ENCODE measurements at regions not wholly inside any gene's neighbourhood (a gene's known extent, or its start where the extent isn't known, plus 50 kb on each side); places are given as distances from the start of the nearest gene placed in this dataset.

- TF ChIP-seq ZNF560 (tag by site-specific recombination; IDR thresholded peaks at IDR 0.05; ENCODE audit: borderline replicate concordance), result no peak
- TF ChIP-seq ELK4 (IDR thresholded peaks at IDR 0.05; ENCODE audit: borderline replicate concordance, low read depth, low read length), result no peak
- TF ChIP-seq ZNF23 (tag by site-specific recombination; IDR thresholded peaks at IDR 0.05; ENCODE audit: borderline replicate concordance), result no peak
- TF ChIP-seq ZNF274 (IDR thresholded peaks at IDR 0.05; ENCODE audit: low read length), result no peak
- no peak for TF ChIP-seq ZNF274 (tag by site-specific recombination; IDR thresholded peaks at IDR 0.05; ENCODE audit: borderline replicate concordance)
- TF ChIP-seq HOXC10 (CRISPR knock-in tag; IDR thresholded peaks at IDR 0.05), result no peak
Measured at GRCh38 chr1:229879746-229880145, 187.3 kb upstream of the GALNT2 start (continued).

- CTCF ChIA-PET, result interaction anchor here (1.0 to 2.9 kb wide), 2 partner anchors 9 to 31 kb away, joined by 3 to 16 read pairs; no protein-coding TSS in a partner anchor
- POLR2A ChIA-PET, result interaction anchor here (0.8 kb wide), 1 partner anchor 11 kb away, joined by 3 read pairs; no protein-coding TSS in a partner anchor
- Histone ChIP-seq H3K36me3 (ENCODE audit: control insufficient read depth in 2 of 2, insufficient read depth in 1 of 2, low read length in 2 of 2) (no peaks in the 10 kb centered on the region), H3K27ac (ENCODE audit: extremely low read depth, low read depth, low read length) (no peak overlapping the region), H3K9me3 (ENCODE audit: control insufficient read depth, insufficient read depth, low read depth, low read length) (no peaks in the 10 kb centered on the region), H3K4me1 (ENCODE audit: control insufficient read depth, insufficient read depth, low read length) (no peaks in the 10 kb centered on the region), H3K4me3 (ENCODE audit: low read depth, low read length) (no peak overlapping the region)
- TF ChIP-seq ZNF311 (tag by site-specific recombination; IDR thresholded peaks at IDR 0.05; ENCODE audit: borderline replicate concordance), result no peak
- no peak for TF ChIP-seq ZNF785 (tag by site-specific recombination; IDR thresholded peaks at IDR 0.05)
- no peak for TF ChIP-seq ZNF24 (tag by site-specific recombination; IDR thresholded peaks at IDR 0.05)
- no peak for TF ChIP-seq ZNF514 (tag by site-specific recombination; IDR thresholded peaks at IDR 0.05)
- TF ChIP-seq ZNF560 (tag by site-specific recombination; IDR thresholded peaks at IDR 0.05; ENCODE audit: borderline replicate concordance), result no peak
- TF ChIP-seq ZNF501 (tag by site-specific recombination; IDR thresholded peaks at IDR 0.05), result no peak
- TF ChIP-seq ZFP3 (tag by site-specific recombination; IDR thresholded peaks at IDR 0.05; ENCODE audit: low read depth), result no peak
Measured at GRCh38 chr1:229880271-229881170, 186.5 kb upstream of the GALNT2 start.

GRCh38 chr1:229882621-229883020 is 184.4 kb upstream of the GALNT2 start:
- Histone ChIP-seq H3K9me3 (ENCODE audit: control insufficient read depth, insufficient read depth, low read depth, low read length) (no peaks in the 10 kb centered on the region), H3K4me1 (ENCODE audit: control insufficient read depth, insufficient read depth, low read length) (no peaks in the 10 kb centered on the region), H3K4me3 (ENCODE audit: low read depth, low read length) (no peak overlapping the region), H3K27ac (ENCODE audit: extremely low read depth, low read depth, low read length) (no peak overlapping the region), H3K36me3 (ENCODE audit: control insufficient read depth in 2 of 2, insufficient read depth in 1 of 2, low read length in 2 of 2) (no peaks in the 10 kb centered on the region)
- ChIA-PET POLR2A (no interaction called here), CTCF (interaction anchor here (0.6 to 1.7 kb wide), 4 partner anchors 11 to 113 kb away, joined by 3 to 5 read pairs (median 4); no protein-coding TSS in a partner anchor)
- TF ChIP-seq OSR2 (tag by site-specific recombination; IDR thresholded peaks at IDR 0.05) (no peak), KLF8 (tag by site-specific recombination; IDR thresholded peaks at IDR 0.05) (no peak), ZNF518A (tag by site-specific recombination; conservative IDR thresholded peaks at IDR 0.05; ENCODE audit: low read depth) (no peak), KLF17 (tag by site-specific recombination; IDR thresholded peaks at IDR 0.05) (no peak), ZNF146 (tag by site-specific recombination; IDR thresholded peaks at IDR 0.05) (no peak), TRIM28 (IDR thresholded peaks at IDR 0.05; ENCODE audit: borderline replicate concordance, low read length) (no peak), ZNF76 (tag by site-specific recombination; IDR thresholded peaks at IDR 0.05; ENCODE audit: borderline replicate concordance, low read depth) (no peak), ZBTB49 (tag by site-specific recombination; IDR thresholded peaks at IDR 0.05; ENCODE audit: low read depth) (no peak), AEBP2 (tag by site-specific recombination; IDR thresholded peaks at IDR 0.05; ENCODE audit: borderline replicate concordance) (no peak)

All from HEK293 (cell line).